Neural progenitor cell (in vitro differentiated cells): ENCODE measurements at regions not wholly inside any gene's neighbourhood (a gene's known extent, or its start where the extent isn't known, plus 50 kb on each side); places are given as distances from the start of the nearest gene placed in this dataset.

ENCODE experiments used
- DNase-seq: peaks from one replicate; pipeline ENCODE4 v3.0.0-alpha.2; 2016; ENCODE audit warnings: low spot score
- H2AFZ ChIP-seq: fragments of 200-600 bp; sonication (generic); replicated peaks from 2 replicates; pipeline ENCODE4 v1.6.1; 2016; ENCODE audit warnings: antibody characterized with exemption
- H3F3A ChIP-seq: fragments of 200-600 bp; sonication (generic); 2 replicates; pipeline ENCODE4 v1.6.1; 2016; ENCODE audit warnings: antibody characterized with exemption, low read depth
- H3K27ac ChIP-seq: fragments of 200-600 bp; sonication (generic); 2 replicates; pipeline ENCODE4 v1.5.1; 2016; ENCODE audit warnings: mild to moderate bottlenecking
- H3K27me3 ChIP-seq: fragments of 200-600 bp; sonication (generic); 2 replicates; pipeline ENCODE4 v1.6.1; 2016; ENCODE audit warnings: mild to moderate bottlenecking, moderate library complexity
- H3K36me3 ChIP-seq: fragments of 200-600 bp; sonication (generic); 2 replicates; pipeline ENCODE4 v1.5.1; 2016
- H3K4me1 ChIP-seq: fragments of 200-600 bp; sonication (generic); 2 replicates; pipeline ENCODE4 v1.6.1; 2016; ENCODE audit warnings: mixed run types
- H3K4me2 ChIP-seq: fragments of 200-600 bp; sonication (generic); 2 replicates; pipeline ENCODE4 v1.6.1; 2016
- H3K4me3 ChIP-seq: fragments of 200-600 bp; sonication (generic); 2 replicates; pipeline ENCODE4 v1.5.1; 2016
- H3K79me2 ChIP-seq: fragments of 200-600 bp; sonication (generic); 2 replicates; pipeline ENCODE4 v1.6.1; 2016; ENCODE audit warnings: low read depth
- H3K9ac ChIP-seq: fragments of 200-600 bp; sonication (generic); 2 replicates; pipeline ENCODE4 v1.6.1; 2016
- H3K9me3 ChIP-seq: fragments of 200-600 bp; sonication (generic); 2 replicates; pipeline ENCODE4 v1.5.1; 2016; ENCODE audit warnings: low read depth
- H4K20me1 ChIP-seq: fragments of 200-600 bp; sonication (generic); 2 replicates; pipeline ENCODE4 v1.6.1; 2016; ENCODE audit warnings: low read depth
- H3K27ac Mint-ChIP-seq: 3 replicates; pipeline ENCODE4 v1.8.0; 2021; ENCODE audit warnings: mixed read lengths
- H3K27me3 Mint-ChIP-seq: 2 replicates; pipeline ENCODE4 v1.8.0; 2022; ENCODE audit warnings: low read depth, mild to moderate bottlenecking, inconsistent platforms, moderate library complexity, mixed read lengths; ENCODE audit not compliant: insufficient read depth
- H3K36me3 Mint-ChIP-seq: 3 replicates; pipeline ENCODE4 v1.8.0; 2021; ENCODE audit warnings: mixed read lengths
- H3K4me1 Mint-ChIP-seq: 3 replicates; pipeline ENCODE4 v1.8.0; 2021; ENCODE audit warnings: mixed read lengths
- H3K4me3 Mint-ChIP-seq: 3 replicates; pipeline ENCODE4 v1.8.0; 2021; ENCODE audit warnings: mild to moderate bottlenecking, moderate library complexity, mixed read lengths
- H3K9me3 Mint-ChIP-seq: 3 replicates; pipeline ENCODE4 v1.8.0; 2020; ENCODE audit warnings: mixed read lengths
- EZH2 ChIP-seq: fragments of 200-600 bp; sonication (generic); IDR thresholded peaks from 2 replicates; pipeline ENCODE4 v1.6.1; 2017; ENCODE audit warnings: antibody characterized with exemption, mild to moderate bottlenecking, moderate library complexity
- EZH2phosphoT487 ChIP-seq: fragments of 200-600 bp; sonication (generic); IDR thresholded peaks from 2 replicates; pipeline ENCODE4 v1.6.1; 2017; ENCODE audit warnings: antibody characterized with exemption
- TF ChIP-seq, protein P1 (sequence below): fragments of 200-600 bp; sonication (generic); IDR thresholded peaks from 2 replicates; pipeline ENCODE4 v1.5.1; 2017; ENCODE audit warnings: antibody characterized with exemption, mild to moderate bottlenecking

DNA sequence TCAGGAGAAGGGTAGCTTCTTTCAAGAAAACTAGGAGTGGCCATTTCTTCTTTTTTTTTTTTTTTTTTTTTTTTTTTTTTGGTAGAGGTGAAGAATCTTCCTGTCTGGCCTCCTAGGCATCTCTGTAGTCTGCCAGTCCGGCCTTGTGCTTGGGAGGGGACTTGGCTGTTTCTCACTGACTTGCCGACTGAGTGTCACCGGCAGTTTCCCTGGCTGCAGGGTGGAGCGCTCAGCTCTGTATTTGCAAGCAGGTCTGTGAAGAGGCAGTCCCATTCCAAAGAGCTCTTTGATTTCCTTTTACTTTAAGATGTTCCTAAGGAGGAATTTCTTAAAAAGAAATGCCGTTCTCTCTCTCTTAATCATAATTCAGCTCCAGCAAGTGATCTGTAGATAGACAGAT lies 212.6 kb downstream of the ADRA2A start:
- no peak for DNase-seq
- H4K20me1 ChIP-seq = no peaks in the 10 kb centered on the region
- no peaks in the 10 kb centered on the region for H3F3A ChIP-seq
- peaks cover 4% of the 10 kb centered on the region for H3K4me1 ChIP-seq
- no peak overlapping the region for H3K4me3 ChIP-seq
- H3K4me2 ChIP-seq = no peak overlapping the region
- H3K9ac ChIP-seq = no peak overlapping the region
- H3K9me3 Mint-ChIP-seq = no peaks in the 10 kb centered on the region
- H3K9me3 ChIP-seq = no peaks in the 10 kb centered on the region
- peaks cover 7% of the 10 kb centered on the region for H3K4me1 Mint-ChIP-seq
- no peak overlapping the region for H2AFZ ChIP-seq
- no peaks in the 10 kb centered on the region for H3K27me3 ChIP-seq
- H3K79me2 ChIP-seq = no peaks in the 10 kb centered on the region
- H3K4me3 Mint-ChIP-seq = no peak overlapping the region
- no peaks in the 10 kb centered on the region for H3K36me3 Mint-ChIP-seq
- no peaks in the 10 kb centered on the region for H3K36me3 ChIP-seq
- peaks cover 2% of the 10 kb centered on the region for H3K27me3 Mint-ChIP-seq
- TF ChIP-seq, protein P1, sequence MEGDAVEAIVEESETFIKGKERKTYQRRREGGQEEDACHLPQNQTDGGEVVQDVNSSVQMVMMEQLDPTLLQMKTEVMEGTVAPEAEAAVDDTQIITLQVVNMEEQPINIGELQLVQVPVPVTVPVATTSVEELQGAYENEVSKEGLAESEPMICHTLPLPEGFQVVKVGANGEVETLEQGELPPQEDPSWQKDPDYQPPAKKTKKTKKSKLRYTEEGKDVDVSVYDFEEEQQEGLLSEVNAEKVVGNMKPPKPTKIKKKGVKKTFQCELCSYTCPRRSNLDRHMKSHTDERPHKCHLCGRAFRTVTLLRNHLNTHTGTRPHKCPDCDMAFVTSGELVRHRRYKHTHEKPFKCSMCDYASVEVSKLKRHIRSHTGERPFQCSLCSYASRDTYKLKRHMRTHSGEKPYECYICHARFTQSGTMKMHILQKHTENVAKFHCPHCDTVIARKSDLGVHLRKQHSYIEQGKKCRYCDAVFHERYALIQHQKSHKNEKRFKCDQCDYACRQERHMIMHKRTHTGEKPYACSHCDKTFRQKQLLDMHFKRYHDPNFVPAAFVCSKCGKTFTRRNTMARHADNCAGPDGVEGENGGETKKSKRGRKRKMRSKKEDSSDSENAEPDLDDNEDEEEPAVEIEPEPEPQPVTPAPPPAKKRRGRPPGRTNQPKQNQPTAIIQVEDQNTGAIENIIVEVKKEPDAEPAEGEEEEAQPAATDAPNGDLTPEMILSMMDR = no peak
- TF ChIP-seq EZH2phosphoT487 (no peak), EZH2 (no peak)
- no peak overlapping the region for H3K27ac Mint-ChIP-seq
- H3K27ac ChIP-seq = no peak overlapping the region

GRCh38 chr10:111290649-111291048 lies 213.8 kb downstream of the ADRA2A start:
- H3K9ac ChIP-seq = no peak overlapping the region
- H3K27me3 ChIP-seq = no peaks in the 10 kb centered on the region
- peaks cover 2% of the 10 kb centered on the region for H3K27me3 Mint-ChIP-seq
- H2AFZ ChIP-seq = no peak overlapping the region
- DNase-seq = no peak
- no peaks in the 10 kb centered on the region for H4K20me1 ChIP-seq
- H3K4me2 ChIP-seq = no peak overlapping the region
- H3K27ac ChIP-seq = no peak overlapping the region
- H3K4me1 Mint-ChIP-seq = no peaks in the 10 kb centered on the region
- H3F3A ChIP-seq = no peaks in the 10 kb centered on the region
- H3K9me3 Mint-ChIP-seq = no peaks in the 10 kb centered on the region
- H3K79me2 ChIP-seq = no peaks in the 10 kb centered on the region
- no peak overlapping the region for H3K27ac Mint-ChIP-seq
- no peaks in the 10 kb centered on the region for H3K9me3 ChIP-seq
- no peak overlapping the region for H3K4me3 ChIP-seq
- no peaks in the 10 kb centered on the region for H3K36me3 ChIP-seq
- TF ChIP-seq, protein P1 = no peak
- TF ChIP-seq EZH2phosphoT487 (no peak), EZH2 (no peak)
- H3K4me3 Mint-ChIP-seq = no peak overlapping the region
- H3K36me3 Mint-ChIP-seq = no peaks in the 10 kb centered on the region
- no peaks in the 10 kb centered on the region for H3K4me1 ChIP-seq

GRCh38 chr10:111295788-111296187 lies 219.0 kb downstream of the ADRA2A start:
- Histone ChIP-seq H4K20me1 (no peaks in the 10 kb centered on the region), H3K9ac (no peak overlapping the region), H3K79me2 (no peaks in the 10 kb centered on the region), H3K4me2 (no peak overlapping the region), H3K4me3 (no peak overlapping the region), H3K36me3 (no peaks in the 10 kb centered on the region), H3K27ac (no peak overlapping the region), H3K9me3 (no peaks in the 10 kb centered on the region), H3K4me1 (no peaks in the 10 kb centered on the region), H3K27me3 (no peaks in the 10 kb centered on the region), H3F3A (no peaks in the 10 kb centered on the region), H2AFZ (no peak overlapping the region)
- H3K4me3 Mint-ChIP-seq = no peak overlapping the region
- peaks cover 7% of the 10 kb centered on the region for H3K27me3 Mint-ChIP-seq
- TF ChIP-seq, protein P1 = no peak
- TF ChIP-seq EZH2phosphoT487 = no peak
- TF ChIP-seq EZH2 = no peak
- no peaks in the 10 kb centered on the region for H3K36me3 Mint-ChIP-seq
- DNase-seq = no peak
- no peak overlapping the region for H3K27ac Mint-ChIP-seq
- H3K9me3 Mint-ChIP-seq = no peaks in the 10 kb centered on the region
- H3K4me1 Mint-ChIP-seq = peaks cover 9% of the 10 kb centered on the region
